SK-MEL-5 (cell line): ENCODE measurements at regions not wholly inside any gene's neighbourhood (a gene's known extent, or its start where the extent isn't known, plus 50 kb on each side); places are given as distances from the start of the nearest gene placed in this dataset.

Source experiments
- DNase-seq: peaks from one replicate; pipeline ENCODE4 v3.0.0-alpha.2; 2016; ENCODE audit warnings: low read depth, low spot score
- in situ Hi-C: cut with HindIII; loops from 2 replicates; pipeline ENCODE4 v1.10.0; 2016; ENCODE audit warnings: low sequenced_read_pairs, high pct_unique_total_duplicates, low pct_unique_long_range_greater_than_20kb

DNA sequence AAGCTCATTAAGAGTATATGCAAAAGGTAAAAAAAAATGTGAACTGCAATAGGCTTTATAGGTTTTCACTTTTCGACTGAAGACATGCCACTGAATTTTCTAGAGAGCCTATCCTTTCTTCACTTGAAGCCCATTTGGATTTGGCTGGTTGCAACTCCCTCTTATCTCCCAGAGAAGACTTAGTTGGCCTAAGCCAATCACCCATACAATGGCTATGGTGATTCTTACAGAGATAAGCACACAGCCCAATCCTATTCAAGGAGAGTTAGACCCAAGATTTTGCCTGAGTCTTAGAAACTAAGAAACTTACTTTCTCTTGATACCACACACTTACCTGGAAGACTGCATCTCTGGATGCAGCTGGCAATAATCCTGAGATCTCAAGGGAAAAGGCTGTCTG lies 167.3 kb upstream of the PTCHD4 start:
- in situ Hi-C loops = no loop called here

DNA sequence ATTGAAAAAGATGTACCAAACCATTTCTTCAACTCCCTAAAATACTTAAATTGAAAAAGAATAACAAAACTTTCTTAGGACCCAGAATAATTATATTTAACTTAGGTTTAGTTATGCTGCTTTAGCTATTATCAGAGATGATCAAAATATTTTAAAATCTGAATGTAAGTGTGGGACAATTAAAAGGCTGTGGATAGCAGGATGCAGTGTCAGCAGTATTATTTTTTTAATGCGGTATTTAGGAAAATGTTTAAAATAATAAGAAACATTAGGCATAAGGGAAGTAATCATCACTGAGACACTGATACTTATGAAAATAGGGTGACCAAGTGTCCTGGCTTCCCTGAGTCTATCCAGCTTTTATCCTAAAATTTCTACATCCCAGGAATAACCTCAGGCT lies 161.5 kb upstream of the PTCHD4 start:
- in situ Hi-C loops = no loop called here
- DNase-seq = no peak

More for the DNA sequence above, 167.3 kb upstream of the PTCHD4 start:
- DNase-seq = no peak

DNA sequence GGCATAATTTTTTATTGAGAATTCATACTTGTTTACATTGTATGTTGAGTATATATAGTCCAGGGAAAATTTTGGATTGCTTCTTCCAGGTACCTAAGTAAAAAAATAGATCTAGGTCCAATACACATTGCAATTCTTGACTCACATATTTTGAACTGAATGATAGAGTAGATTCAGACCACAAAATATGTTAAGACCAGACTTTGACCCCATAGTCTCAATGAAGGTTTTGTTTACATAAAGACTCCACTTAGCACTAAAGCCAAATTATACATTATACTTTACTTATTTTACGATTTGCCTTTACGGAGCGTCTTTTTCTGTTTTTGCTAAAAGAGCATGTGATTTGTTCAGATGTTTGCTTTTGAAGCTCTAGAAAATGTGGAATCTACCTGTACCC lies 144.1 kb upstream of the PTCHD4 start:
- DNase-seq = no peak
- in situ Hi-C loops = no loop called here

DNA sequence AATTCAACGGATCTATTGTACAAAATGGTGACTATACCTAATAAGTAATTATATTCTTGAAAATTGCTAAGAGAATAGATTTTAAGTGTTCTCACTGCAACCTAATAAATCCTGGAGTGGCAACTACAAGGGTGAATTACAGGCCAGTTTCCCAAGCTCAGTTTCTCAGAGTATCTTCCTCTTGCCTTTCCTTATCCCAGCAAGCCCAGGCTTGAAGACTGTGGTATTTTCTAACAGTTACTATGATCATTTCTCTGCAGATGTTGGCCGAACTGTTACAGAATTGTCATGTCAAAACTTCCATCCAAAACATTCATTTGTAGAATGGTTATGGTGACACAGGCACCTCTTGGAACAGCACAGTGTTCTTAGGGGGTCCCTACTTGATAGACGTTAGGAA lies 138.1 kb upstream of the PTCHD4 start:
- in situ Hi-C loops = no loop called here
- no peak for DNase-seq

DNA sequence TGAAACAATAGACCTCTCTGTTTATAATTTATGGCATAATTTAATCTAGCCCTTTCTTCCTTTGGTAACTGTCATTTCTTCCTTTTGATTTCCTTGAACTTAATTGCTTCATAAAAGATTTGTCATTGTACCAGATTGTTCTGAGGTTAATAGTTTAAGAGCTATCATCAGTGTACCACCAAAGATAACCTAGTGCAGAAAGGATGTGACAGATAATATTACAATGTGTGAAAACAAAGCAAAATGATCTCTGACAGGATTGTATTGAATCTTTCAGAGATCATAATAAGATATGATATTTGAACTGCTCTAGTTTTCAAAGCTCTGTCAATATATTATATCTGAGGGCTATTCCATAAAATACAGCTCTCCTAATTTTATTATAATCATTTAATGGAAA lies 132.1 kb upstream of the PTCHD4 start:
- in situ Hi-C loops = no loop called here
- DNase-seq = no peak

DNA sequence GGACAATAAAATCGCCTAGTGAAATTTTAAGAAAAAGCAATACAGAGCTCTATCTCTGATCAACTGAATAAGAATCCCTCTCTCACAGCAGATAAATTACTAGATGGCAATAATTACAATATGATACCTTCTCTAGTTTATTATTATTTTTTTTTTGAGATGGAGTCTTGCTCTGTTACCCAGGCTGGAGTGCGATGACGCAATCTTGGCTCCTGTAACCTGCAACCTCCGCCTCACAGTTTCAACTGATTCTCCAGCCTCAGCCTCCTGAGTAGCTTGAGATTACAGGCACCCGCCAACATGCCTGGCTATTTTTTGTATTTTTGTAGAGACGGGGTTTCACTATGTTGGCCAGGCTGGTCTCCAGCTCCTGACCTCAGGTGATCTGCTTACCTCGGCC lies 129.3 kb upstream of the PTCHD4 start:
- no peak for DNase-seq
- in situ Hi-C loops = no loop called here

DNA sequence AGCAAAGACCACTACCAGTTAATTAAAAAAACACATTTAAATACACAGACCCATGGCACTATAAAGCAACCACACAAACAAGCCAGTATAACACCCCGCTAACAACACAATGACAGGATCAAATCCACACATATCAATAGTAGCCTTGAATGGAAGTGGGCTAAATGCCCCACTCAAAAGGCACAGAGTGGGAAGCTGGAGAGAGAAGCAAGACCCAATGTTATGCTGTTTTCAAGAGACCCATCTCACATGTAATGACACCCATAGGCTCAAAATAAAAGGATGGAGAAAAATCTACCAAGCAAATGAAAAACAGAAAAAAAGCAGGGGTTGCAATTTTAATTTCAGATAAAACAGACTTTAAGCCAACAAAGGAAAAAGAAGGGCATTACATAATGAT lies 125.4 kb upstream of the PTCHD4 start:
- in situ Hi-C loops = no loop called here
- no peak for DNase-seq

DNA sequence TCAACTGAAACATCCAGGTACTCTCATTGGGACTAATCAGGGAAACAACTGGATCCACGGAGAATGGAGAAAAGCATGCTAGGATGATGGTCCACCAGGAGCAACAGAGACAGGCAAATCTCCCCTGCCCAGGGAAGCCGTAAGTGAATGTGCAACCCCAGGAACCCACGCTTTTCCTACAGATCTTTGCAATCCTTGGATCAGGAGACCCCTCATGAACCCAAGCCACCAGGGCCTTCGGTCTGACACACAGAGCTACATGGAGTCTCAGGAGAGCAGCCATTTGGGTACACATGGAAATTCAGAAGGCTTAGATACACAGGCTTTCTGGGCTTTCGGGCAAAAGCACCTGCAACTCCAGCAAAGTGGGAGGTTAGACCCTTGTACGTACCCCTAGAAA lies 122.1 kb upstream of the PTCHD4 start:
- DNase-seq = no peak
- in situ Hi-C loops = no loop called here

DNA sequence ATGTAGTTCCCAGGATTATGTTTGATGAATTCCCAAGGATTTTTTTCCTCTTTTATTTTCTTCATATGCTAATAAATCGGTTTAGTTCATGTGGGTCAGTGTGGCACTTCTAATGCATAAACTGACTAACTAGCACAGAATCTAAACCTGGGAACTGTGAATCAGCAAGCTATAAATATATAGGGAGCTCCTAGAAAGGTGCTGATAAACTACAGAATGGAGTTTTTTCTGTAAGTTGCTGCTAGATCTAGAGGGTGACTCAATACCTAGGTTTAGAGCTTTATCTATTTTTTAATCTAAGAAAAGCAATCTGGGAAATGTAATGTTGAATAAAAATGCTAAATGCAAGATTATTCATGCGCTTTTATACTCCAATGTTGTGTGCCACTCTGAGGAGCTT lies 118.8 kb upstream of the PTCHD4 start:
- in situ Hi-C loops = no loop called here

DNA sequence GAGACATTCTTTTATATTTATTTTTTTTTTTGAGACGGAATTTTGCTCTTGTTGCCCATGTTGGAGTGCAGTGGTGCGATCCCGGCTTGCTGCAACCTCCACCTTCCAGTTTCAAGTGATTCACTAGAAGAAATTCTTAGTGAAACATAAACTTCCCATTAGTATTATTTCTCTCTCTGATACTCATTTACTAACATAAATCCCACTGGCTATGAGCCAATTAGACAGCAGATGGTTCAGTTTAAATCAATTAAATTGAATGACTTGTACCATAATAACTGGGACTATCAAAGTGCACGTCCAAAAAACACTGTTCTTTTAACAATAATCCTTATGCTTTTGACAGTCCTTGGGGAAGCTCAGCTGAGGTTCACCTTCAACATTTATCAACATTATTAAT lies 111.2 kb upstream of the PTCHD4 start:
- in situ Hi-C loops = no loop called here
- no peak for DNase-seq

More for the DNA sequence above, 118.8 kb upstream of the PTCHD4 start:
- DNase-seq = no peak

DNA sequence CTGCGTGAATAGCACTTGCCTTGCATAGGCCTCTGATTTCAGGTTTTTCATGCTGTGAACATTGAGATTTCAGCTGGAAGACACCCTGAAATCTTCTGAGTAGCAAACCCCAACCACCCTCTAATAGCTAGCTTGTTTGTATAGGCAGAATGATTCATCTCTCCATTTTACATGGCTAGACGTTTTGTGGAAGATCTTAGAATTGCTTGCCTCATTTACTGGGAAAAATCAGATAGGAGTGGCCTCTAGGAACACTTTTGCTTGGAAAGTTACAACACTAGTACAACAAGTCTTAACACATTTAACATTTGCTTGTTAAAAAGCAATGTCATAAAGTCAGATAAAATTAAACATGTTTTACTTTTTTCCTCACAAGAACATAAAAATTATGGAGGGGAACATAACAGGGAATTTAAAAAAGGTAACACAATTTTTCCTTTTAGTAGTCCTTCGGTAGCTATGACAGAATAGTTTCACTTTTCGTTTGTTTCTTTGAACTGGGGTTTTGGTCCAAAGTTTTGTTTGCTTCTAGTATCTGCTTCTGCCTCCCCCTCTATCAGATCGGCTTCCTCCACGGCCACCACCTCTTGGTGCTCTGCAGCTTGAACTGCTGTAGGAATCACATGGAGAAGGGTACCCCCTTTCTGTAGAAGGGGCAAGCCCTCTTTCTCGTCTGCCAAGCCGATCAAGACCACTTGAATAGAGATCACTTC lies 102.2 kb upstream of the PTCHD4 start:
- no peak for DNase-seq

DNA sequence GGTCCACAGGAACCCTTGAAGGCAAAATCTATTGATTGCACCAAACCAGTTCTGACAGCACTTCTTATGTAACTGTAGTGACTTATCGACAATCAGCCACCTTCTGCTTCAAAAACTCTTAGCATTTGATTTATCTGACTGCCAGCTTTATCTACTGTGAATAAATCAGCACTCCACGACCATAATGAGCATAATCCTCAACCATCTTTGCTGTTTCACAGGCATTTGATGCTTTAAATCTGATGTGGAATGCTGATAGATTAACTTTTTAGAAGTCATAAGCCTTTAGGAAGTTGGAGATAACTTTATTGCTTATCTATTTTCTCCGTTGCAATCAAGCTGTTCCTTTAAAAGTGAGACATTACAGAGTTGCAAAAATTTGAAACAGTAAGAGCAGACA lies 101.5 kb upstream of the PTCHD4 start:
- no peak for DNase-seq
- in situ Hi-C loops = no loop called here

More for the DNA sequence above, 102.2 kb upstream of the PTCHD4 start:
- in situ Hi-C loops = no loop called here

DNA sequence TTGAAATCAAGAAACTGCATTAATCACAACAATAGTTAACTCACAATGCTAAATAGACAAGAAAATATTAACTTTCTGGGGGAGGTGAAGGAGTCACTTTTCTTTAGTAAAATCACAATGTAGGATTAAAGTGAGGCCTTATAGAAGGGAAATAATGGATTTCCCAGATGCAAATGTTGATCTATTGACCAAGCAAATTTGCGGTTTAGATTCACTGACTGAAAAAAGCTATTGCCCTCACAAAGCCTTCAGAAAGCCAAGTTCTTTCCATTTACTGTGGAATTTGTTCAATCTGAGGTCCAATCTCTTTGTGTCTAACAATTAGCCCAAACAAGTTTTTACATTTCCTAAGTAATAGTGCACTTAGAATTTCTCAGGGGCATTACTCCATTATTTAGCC lies 95.1 kb upstream of the PTCHD4 start:
- no peak for DNase-seq
- in situ Hi-C loops = no loop called here

DNA sequence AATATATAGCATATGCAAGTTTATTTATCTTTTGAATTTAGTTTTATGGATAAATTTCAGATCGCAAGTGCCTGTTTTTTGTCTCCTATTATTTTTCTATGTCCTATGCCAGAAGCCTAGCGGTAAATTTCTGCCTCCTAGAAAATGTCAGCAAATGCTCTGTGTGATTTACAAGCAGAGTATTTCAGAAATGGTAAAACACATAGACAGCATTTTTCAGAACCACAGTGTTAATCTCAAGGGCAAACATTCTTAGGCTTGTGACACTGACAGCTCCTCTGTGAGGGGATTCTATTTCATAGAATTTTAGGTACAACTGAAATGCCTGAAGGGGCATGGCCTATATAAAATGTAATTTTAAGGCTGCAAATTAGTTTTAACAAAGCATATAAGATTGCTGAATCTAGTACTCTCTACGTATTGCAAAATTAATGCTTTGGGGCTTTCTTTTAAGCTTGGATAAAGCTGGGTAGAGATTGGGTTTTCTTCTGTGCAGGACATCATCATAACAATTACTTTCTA lies 89.9 kb upstream of the PTCHD4 start:
- no peak for DNase-seq
- in situ Hi-C loops = no loop called here

DNA sequence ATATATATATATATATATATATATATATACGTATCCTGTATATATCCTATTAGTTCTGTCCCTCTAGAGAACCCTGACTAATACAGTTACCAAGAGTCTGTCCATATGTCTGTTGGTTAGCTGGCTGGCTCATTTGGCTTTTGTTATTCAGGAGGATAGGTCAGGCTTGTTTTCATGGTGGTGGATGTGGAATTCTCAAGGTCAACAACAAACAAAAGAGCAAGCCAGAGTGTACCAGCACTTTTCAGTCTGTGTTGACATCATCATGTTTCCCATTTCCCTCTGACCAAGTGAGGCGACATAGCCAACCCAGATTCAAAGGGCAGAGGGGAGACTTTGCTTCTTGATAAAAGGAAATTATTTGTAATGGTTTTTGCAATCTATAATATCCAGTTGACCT lies 88.5 kb upstream of the PTCHD4 start:
- DNase-seq = peak; percentile 3
- in situ Hi-C loops = no loop called here

DNA sequence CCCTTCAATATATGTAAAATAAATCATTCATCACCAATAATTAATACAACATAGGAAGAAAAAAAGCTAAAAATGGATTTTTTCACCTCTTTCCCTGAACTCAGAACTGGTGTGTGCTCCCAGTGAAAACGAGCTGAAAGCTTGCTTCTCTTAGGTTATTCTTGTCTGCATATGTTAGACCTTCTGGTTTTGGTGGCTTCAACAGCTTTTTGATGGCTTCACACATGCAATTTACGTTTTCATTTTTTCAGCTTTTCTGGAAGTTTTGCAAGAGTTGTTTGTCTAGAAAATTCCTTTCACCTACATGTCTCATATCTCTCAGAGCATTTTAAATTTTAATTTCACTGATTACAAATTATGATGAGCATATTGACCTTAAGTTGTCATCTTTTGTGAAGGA lies 86.9 kb upstream of the PTCHD4 start:
- no peak for DNase-seq
- in situ Hi-C loops = no loop called here

DNA sequence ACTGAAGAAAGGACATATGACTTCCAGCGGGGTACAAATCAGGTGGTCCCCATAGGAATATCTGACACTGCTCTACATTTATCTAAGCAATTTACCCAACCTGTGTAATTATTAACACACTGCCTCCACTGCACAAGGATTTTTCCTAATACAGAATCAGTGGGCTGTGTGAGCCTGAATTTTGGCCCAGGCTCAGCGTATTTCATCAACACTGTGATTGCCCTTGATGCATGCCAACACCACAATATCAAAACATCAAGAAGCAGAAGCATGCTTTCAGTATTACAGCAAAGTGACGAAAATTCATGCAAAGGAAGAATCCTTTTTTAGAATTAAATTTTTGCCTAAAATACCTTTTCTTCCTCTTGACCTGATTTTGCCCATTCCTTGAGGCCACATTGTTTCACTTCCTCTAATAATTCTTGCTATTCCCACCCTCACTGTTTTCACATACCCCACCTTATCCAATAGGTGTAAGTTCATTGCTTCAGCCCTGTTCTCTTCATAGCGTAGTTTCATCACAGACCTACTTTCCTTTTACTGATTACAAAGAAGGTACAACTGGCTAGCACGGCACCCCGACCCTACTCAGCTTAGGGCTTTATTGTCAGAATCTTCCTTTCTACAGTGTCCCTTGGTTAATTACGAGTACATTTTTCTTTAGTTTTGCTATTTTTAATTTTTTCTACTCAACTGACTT lies 83.7 kb upstream of the PTCHD4 start:
- in situ Hi-C loops = no loop called here
- DNase-seq = no peak

DNA sequence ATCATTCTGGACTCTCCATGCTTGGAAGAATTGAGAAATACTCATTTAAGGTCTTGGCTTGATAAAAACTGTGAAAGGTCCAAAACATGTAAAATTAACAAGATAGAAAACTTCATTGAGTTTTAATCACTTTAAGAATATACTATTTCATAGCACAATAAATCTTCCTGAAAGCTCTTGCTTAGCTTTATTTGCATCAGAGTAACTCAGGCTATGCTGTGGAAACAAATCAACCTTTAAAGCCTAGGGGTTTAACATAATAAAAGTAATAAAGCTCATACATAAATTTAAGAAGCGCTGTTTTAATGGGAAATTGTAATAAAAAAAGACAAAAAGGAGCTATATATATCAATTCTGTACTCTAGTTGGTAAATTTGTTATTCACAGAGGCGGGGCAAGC lies 77.2 kb upstream of the PTCHD4 start:
- in situ Hi-C loops = no loop called here
- no peak for DNase-seq

DNA sequence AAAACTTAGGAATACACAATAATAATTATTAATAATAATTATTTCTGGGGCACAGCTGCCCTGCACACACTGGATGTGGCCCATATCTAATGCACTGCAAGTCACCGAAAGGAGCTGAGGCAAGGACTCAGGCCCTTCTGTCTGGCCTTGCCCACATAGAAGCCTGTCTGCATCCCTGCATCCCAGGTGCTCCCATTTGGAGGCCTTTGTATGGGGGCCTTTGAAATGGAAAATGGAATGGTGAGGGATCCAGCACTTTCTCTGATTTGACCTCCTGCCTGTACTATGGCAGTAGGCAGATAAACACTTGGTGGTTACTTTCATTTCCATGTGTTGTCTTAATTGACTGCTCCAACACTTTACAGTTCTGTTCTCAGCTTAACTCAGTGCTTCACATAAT lies 75.7 kb upstream of the PTCHD4 start:
- in situ Hi-C loops = no loop called here
- no peak for DNase-seq
